ENCODE measurements at regions not wholly inside any gene's neighbourhood (a gene's known extent, or its start where the extent isn't known, plus 50 kb on each side); places are given as distances from the start of the nearest gene placed in this dataset.

GRCh38 chr5:106417566-106417965 lies 1253.2 kb downstream of the EFNA5 start:
- H3K4me3 Mint-ChIP-seq (ENCODE audit: low read depth, unreplicated experiment) = no peak overlapping the region
- TF ChIP-seq CTCF (IDR thresholded peaks at IDR 0.05; ENCODE audit: unreplicated experiment) = no peak
- intact Hi-C loops (cut with micrococcal nuclease; ENCODE audit: unreplicated experiment) = no loop called here
- no peak for DNase-seq
- no peaks in the 10 kb centered on the region for H3K27me3 Mint-ChIP-seq (ENCODE audit: unreplicated experiment)
- no peaks in the 10 kb centered on the region for H3K36me3 Mint-ChIP-seq (ENCODE audit: insufficient read depth, unreplicated experiment)
- BruUV-seq (replicated peaks) = no TSS peak
- CTCF ChIA-PET = interaction anchor here (0.6 kb wide), 1 partner anchor 98 kb away, joined by 6 read pairs; no protein-coding TSS in a partner anchor
- peaks cover 12% of the 10 kb centered on the region for H3K4me1 Mint-ChIP-seq (ENCODE audit: low read depth, unreplicated experiment)
- H3K27ac Mint-ChIP-seq (ENCODE audit: unreplicated experiment) = no peak overlapping the region
- peaks cover 2% of the 10 kb centered on the region for H3K9me3 Mint-ChIP-seq (ENCODE audit: low read depth, unreplicated experiment)

- CTCF ChIA-PET = interaction anchor here (0.6 kb wide), 1 partner anchor 97 kb away, joined by 6 read pairs; no protein-coding TSS in a partner anchor
- H3K27ac Mint-ChIP-seq (ENCODE audit: unreplicated experiment) = no peak overlapping the region
- H3K9me3 Mint-ChIP-seq (ENCODE audit: low read depth, unreplicated experiment) = peaks cover 2% of the 10 kb centered on the region
- intact Hi-C loops (cut with micrococcal nuclease; ENCODE audit: unreplicated experiment) = no loop called here
- no peak for DNase-seq
- no peaks in the 10 kb centered on the region for H3K27me3 Mint-ChIP-seq (ENCODE audit: unreplicated experiment)
- BruUV-seq (replicated peaks) = no TSS peak
- no peak overlapping the region for H3K4me3 Mint-ChIP-seq (ENCODE audit: low read depth, unreplicated experiment)
- TF ChIP-seq CTCF (IDR thresholded peaks at IDR 0.05; ENCODE audit: unreplicated experiment) = no peak
- peaks cover 12% of the 10 kb centered on the region for H3K4me1 Mint-ChIP-seq (ENCODE audit: low read depth, unreplicated experiment)
- no peaks in the 10 kb centered on the region for H3K36me3 Mint-ChIP-seq (ENCODE audit: insufficient read depth, unreplicated experiment)
Observed at GRCh38 chr5:106417163-106417562, 1253.6 kb downstream of the EFNA5 start.

DNA sequence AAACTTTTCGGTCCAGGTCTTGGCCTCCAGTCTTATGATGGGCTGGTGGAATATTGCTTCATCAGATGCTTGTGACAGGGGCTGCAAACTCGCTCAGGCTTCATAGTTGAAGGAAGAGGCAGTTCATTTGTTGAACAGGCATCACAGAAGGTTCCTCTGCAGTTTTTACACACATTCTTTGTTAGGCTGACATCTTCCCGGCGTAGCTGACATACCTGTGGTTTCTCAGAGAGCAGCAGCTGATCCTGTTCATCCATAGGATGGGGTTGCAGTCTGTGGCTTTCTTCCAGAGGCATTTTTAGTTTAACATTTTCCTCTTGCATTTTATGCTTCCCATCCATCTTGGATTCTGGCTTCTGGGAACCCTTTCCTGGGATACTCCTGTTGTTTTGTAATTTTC lies 1255.2 kb downstream of the EFNA5 start:
- Mint-ChIP-seq H3K4me3 (ENCODE audit: low read depth, unreplicated experiment) (no peak overlapping the region), H3K4me1 (ENCODE audit: low read depth, unreplicated experiment) (peaks cover 12% of the 10 kb centered on the region), H3K27ac (ENCODE audit: unreplicated experiment) (no peak overlapping the region), H3K27me3 (ENCODE audit: unreplicated experiment) (no peaks in the 10 kb centered on the region), H3K36me3 (ENCODE audit: insufficient read depth, unreplicated experiment) (no peaks in the 10 kb centered on the region), H3K9me3 (ENCODE audit: low read depth, unreplicated experiment) (no peaks in the 10 kb centered on the region)
- intact Hi-C loops (cut with micrococcal nuclease; ENCODE audit: unreplicated experiment) = no loop called here
- BruUV-seq (replicated peaks) = no TSS peak
- CTCF ChIA-PET = interaction anchor here (0.8 kb wide), 1 partner anchor 39 kb away, joined by 3 read pairs; no protein-coding TSS in a partner anchor
- TF ChIP-seq CTCF (IDR thresholded peaks at IDR 0.05; ENCODE audit: unreplicated experiment) = no peak
- DNase-seq = peak; percentile 15

GRCh38 chr5:106414342-106414741 lies 1256.4 kb downstream of the EFNA5 start:
- Mint-ChIP-seq H3K36me3 (ENCODE audit: insufficient read depth, unreplicated experiment) (no peaks in the 10 kb centered on the region), H3K4me1 (ENCODE audit: low read depth, unreplicated experiment) (peaks cover 12% of the 10 kb centered on the region), H3K4me3 (ENCODE audit: low read depth, unreplicated experiment) (no peak overlapping the region), H3K9me3 (ENCODE audit: low read depth, unreplicated experiment) (no peaks in the 10 kb centered on the region), H3K27me3 (ENCODE audit: unreplicated experiment) (no peaks in the 10 kb centered on the region), H3K27ac (ENCODE audit: unreplicated experiment) (no peak overlapping the region)
- no peak for DNase-seq
- intact Hi-C loops (cut with micrococcal nuclease; ENCODE audit: unreplicated experiment) = no loop called here
- no peak for TF ChIP-seq CTCF (IDR thresholded peaks at IDR 0.05; ENCODE audit: unreplicated experiment)
- CTCF ChIA-PET = no interaction called here
- no TSS peak for BruUV-seq (replicated peaks)

All from Calu3 (cell line).